ENCODE measurements at regions not wholly inside any gene's neighbourhood (a gene's known extent, or its start where the extent isn't known, plus 50 kb on each side); places are given as distances from the start of the nearest gene placed in this dataset.

DNA sequence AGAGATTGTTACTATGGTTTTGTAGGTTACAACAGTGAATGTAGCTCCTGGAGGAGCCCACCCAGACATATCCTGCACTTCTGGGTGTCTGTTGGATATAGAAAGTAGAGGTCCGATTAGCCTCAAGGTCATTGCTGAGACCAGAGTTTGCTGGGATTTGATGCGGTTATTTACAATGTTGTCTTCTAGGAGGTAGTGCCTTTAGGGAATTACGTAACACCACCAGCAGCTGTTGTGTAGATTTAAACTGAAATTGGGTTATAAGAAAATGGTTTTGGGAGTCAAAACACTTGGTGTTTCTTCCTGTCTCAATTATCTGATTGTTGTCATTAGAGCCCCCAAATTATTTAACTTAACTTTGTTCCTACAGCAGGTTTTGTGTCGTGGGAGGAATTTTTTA is 225.3 kb upstream of the PELI2 start:
- Histone ChIP-seq H3K36me3 (ENCODE audit: insufficient read depth, insufficient read length, low read length) (no peaks in the 10 kb centered on the region), H3K9ac (ENCODE audit: insufficient read length, low read depth) (no peak overlapping the region), H3K4me1 (ENCODE audit: insufficient read depth, insufficient read length) (no peaks in the 10 kb centered on the region), H3K9me3 (ENCODE audit: insufficient read depth, low read length) (no peaks in the 10 kb centered on the region), H3K27me3 (ENCODE audit: insufficient read depth, insufficient read length) (no peaks in the 10 kb centered on the region), H3K4me3 (ENCODE audit: insufficient read length, low read depth) (no peak overlapping the region)
- no peak for DNase-seq (ENCODE audit: low read depth, low spot score)
- TF ChIP-seq ZNF274 (IDR thresholded peaks at IDR 0.05; ENCODE audit: low read depth, low read length): no peak
- TF ChIP-seq SUZ12 (IDR thresholded peaks at IDR 0.05; ENCODE audit: extremely low read depth, insufficient read depth, insufficient read length): no peak

DNA sequence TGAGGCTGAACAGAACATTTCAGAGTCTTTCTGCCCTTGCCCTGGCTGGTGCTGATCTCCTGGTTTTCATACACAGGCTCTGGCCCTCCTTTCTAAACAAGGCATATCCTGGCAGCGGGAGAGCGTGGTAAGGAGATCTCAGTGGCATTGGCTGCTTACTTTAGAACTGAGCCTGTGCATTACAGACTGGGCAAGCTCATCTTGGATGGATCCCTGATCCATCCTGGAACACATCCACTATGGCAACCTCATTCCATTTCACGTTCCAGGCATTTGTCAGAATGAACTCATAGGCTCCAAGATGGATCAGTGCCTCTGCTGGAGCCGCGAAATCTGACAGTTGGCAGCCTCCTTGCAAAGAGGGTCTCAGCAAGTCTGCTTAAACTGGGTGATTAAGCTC is 224.5 kb upstream of the PELI2 start:
- Histone ChIP-seq H3K36me3 (ENCODE audit: insufficient read depth, insufficient read length, low read length) (no peaks in the 10 kb centered on the region), H3K4me1 (ENCODE audit: insufficient read depth, insufficient read length) (no peaks in the 10 kb centered on the region), H3K4me3 (ENCODE audit: insufficient read length, low read depth) (no peak overlapping the region), H3K9ac (ENCODE audit: insufficient read length, low read depth) (no peak overlapping the region), H3K27me3 (ENCODE audit: insufficient read depth, insufficient read length) (no peaks in the 10 kb centered on the region), H3K9me3 (ENCODE audit: insufficient read depth, low read length) (no peaks in the 10 kb centered on the region)
- DNase-seq (ENCODE audit: low read depth, low spot score): no peak
- TF ChIP-seq ZNF274 (IDR thresholded peaks at IDR 0.05; ENCODE audit: low read depth, low read length) (no peak), SUZ12 (IDR thresholded peaks at IDR 0.05; ENCODE audit: extremely low read depth, insufficient read depth, insufficient read length) (no peak), YY1 (IDR thresholded peaks at IDR 0.05; ENCODE audit: insufficient read depth, insufficient read length) (no peak)

DNA sequence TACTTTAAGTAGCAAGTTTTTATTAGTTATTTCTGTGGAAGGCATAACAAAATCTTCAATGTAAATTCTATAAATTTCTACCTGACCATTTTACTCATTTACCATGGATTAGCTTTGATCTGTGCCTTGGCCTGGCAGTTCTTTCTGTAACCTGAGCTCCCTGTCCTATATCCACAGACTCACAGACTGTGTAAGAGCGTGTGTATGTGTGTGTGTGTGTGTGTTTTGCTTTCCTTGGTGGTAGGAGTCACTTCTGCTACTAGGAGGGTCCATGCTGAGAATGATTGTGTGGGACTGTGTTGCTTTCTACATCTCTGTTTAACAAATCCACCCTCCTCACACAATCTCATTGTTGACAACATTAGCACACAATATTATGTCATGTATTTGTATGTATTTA is 221.2 kb upstream of the PELI2 start:
- Histone ChIP-seq H3K4me1 (ENCODE audit: insufficient read depth, insufficient read length) (no peaks in the 10 kb centered on the region), H3K9me3 (ENCODE audit: insufficient read depth, low read length) (no peaks in the 10 kb centered on the region), H3K27me3 (ENCODE audit: insufficient read depth, insufficient read length) (no peaks in the 10 kb centered on the region), H3K36me3 (ENCODE audit: insufficient read depth, insufficient read length, low read length) (no peaks in the 10 kb centered on the region), H3K4me3 (ENCODE audit: insufficient read length, low read depth) (no peak overlapping the region), H3K9ac (ENCODE audit: insufficient read length, low read depth) (no peak overlapping the region)
- no peak for DNase-seq (ENCODE audit: low read depth, low spot score)
- TF ChIP-seq ZNF274 (IDR thresholded peaks at IDR 0.05; ENCODE audit: low read depth, low read length): no peak
- no peak for TF ChIP-seq YY1 (IDR thresholded peaks at IDR 0.05; ENCODE audit: insufficient read depth, insufficient read length)
- no peak for TF ChIP-seq SUZ12 (IDR thresholded peaks at IDR 0.05; ENCODE audit: extremely low read depth, insufficient read depth, insufficient read length)

DNA sequence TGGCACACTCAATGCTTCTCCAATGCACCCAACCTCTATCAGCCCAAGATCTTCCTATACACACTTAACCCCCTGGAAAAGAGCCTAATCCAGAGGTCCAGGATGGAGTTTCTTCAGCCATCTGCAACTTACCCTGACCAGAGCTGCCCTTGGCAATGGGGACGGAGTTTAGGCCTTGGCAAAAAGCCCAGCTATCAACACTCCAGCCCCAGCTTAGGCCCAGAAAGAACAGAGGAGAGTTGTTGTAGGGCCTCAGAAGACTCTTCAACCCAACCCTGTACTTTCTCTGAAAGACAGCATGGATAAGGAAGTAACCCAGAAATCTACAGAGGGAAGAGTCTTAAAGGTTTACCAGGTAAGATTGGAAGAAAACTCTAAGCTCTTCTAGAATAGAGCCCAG is 219.3 kb upstream of the PELI2 start:
- no peak for TF ChIP-seq ZNF274 (IDR thresholded peaks at IDR 0.05; ENCODE audit: low read depth, low read length)
- TF ChIP-seq SUZ12 (IDR thresholded peaks at IDR 0.05; ENCODE audit: extremely low read depth, insufficient read depth, insufficient read length): no peak
- no peaks in the 10 kb centered on the region for H3K36me3 ChIP-seq (ENCODE audit: insufficient read depth, insufficient read length, low read length)
- no peak overlapping the region for H3K9ac ChIP-seq (ENCODE audit: insufficient read length, low read depth)
- H3K27me3 ChIP-seq (ENCODE audit: insufficient read depth, insufficient read length): no peaks in the 10 kb centered on the region
- no peaks in the 10 kb centered on the region for H3K4me1 ChIP-seq (ENCODE audit: insufficient read depth, insufficient read length)
- H3K4me3 ChIP-seq (ENCODE audit: insufficient read length, low read depth): no peak overlapping the region
- DNase-seq (ENCODE audit: low read depth, low spot score): no peak
- no peaks in the 10 kb centered on the region for H3K9me3 ChIP-seq (ENCODE audit: insufficient read depth, low read length)

DNA sequence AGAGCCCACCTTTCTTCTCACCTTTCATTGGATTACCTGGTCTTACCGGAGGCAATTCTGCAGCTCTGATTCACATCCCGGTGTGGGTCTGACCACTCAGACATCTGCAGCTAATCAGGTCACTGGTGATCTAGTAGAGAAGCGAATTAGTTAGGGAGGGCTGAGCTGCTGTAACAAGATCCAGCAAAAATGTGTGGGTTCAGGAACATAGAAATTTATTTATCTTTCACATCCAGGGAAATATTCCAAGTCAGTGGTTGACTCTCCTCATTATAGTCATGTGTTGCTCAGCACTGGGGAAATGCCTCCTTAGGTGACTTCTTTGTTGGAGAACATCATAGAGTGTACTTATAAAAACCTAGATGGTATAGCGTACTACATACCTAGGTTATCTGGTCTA is 218.7 kb upstream of the PELI2 start:
- Histone ChIP-seq H3K4me1 (ENCODE audit: insufficient read depth, insufficient read length) (no peaks in the 10 kb centered on the region), H3K27me3 (ENCODE audit: insufficient read depth, insufficient read length) (no peaks in the 10 kb centered on the region), H3K36me3 (ENCODE audit: insufficient read depth, insufficient read length, low read length) (no peaks in the 10 kb centered on the region), H3K9ac (ENCODE audit: insufficient read length, low read depth) (no peak overlapping the region), H3K4me3 (ENCODE audit: insufficient read length, low read depth) (no peak overlapping the region), H3K9me3 (ENCODE audit: insufficient read depth, low read length) (no peaks in the 10 kb centered on the region)
- TF ChIP-seq SUZ12 (IDR thresholded peaks at IDR 0.05; ENCODE audit: extremely low read depth, insufficient read depth, insufficient read length): no peak
- TF ChIP-seq ZNF274 (IDR thresholded peaks at IDR 0.05; ENCODE audit: low read depth, low read length): no peak
- DNase-seq (ENCODE audit: low read depth, low spot score): no peak

DNA sequence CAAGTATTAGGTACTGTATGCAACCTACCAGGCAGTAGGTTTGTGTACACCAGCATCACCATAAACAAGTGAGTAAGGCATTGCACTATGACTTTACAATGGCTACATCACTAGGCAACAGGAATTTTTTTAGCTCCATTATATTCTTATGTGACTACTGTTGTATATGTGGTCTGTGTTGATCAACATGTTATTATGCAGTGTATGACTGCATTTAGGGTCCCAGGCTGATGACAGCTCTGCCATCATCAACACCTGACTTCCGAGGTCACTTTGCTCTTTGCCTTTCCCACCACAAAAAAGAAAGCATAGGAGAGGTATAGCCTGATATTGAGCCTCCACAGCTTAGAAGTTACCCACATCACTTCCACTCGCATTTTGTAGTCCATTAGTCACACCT is 217.5 kb upstream of the PELI2 start:
- H3K9ac ChIP-seq (ENCODE audit: insufficient read length, low read depth): no peak overlapping the region

DNA sequence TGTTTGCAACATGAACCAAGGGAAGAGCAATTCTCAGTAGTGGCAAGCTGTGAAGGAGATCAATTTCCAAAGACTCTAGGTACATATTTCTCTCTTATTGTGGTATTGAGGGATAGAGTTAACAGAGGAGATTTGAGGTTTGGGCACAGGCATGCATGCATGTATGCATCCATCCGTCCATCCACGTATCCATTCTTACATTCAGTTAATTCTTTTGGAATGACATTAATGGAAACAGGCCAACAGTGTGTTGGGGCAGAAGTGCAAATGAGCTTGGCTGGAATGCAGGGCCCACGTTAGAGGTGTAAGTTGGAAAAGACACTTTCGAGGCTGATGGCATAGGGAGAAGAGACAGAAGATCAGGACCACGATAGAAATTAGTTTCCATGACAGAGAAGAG is 216.9 kb upstream of the PELI2 start:
- Histone ChIP-seq H3K27me3 (ENCODE audit: insufficient read depth, insufficient read length) (no peaks in the 10 kb centered on the region), H3K9me3 (ENCODE audit: insufficient read depth, low read length) (no peaks in the 10 kb centered on the region), H3K36me3 (ENCODE audit: insufficient read depth, insufficient read length, low read length) (no peaks in the 10 kb centered on the region), H3K4me3 (ENCODE audit: insufficient read length, low read depth) (no peak overlapping the region), H3K9ac (ENCODE audit: insufficient read length, low read depth) (no peak overlapping the region), H3K4me1 (ENCODE audit: insufficient read depth, insufficient read length) (no peaks in the 10 kb centered on the region)
- no peak for TF ChIP-seq SUZ12 (IDR thresholded peaks at IDR 0.05; ENCODE audit: extremely low read depth, insufficient read depth, insufficient read length)
- no peak for TF ChIP-seq ZNF274 (IDR thresholded peaks at IDR 0.05; ENCODE audit: low read depth, low read length)
- no peak for DNase-seq (ENCODE audit: low read depth, low spot score)

More for the DNA sequence above, 217.5 kb upstream of the PELI2 start:
- H3K27me3 ChIP-seq (ENCODE audit: insufficient read depth, insufficient read length): no peaks in the 10 kb centered on the region
- no peaks in the 10 kb centered on the region for H3K4me1 ChIP-seq (ENCODE audit: insufficient read depth, insufficient read length)
- no peaks in the 10 kb centered on the region for H3K36me3 ChIP-seq (ENCODE audit: insufficient read depth, insufficient read length, low read length)
- no peaks in the 10 kb centered on the region for H3K9me3 ChIP-seq (ENCODE audit: insufficient read depth, low read length)
- no peak for DNase-seq (ENCODE audit: low read depth, low spot score)
- TF ChIP-seq ZNF274 (IDR thresholded peaks at IDR 0.05; ENCODE audit: low read depth, low read length): no peak
- TF ChIP-seq YY1 (IDR thresholded peaks at IDR 0.05; ENCODE audit: insufficient read depth, insufficient read length): no peak
- TF ChIP-seq SUZ12 (IDR thresholded peaks at IDR 0.05; ENCODE audit: extremely low read depth, insufficient read depth, insufficient read length): no peak
- no peak overlapping the region for H3K4me3 ChIP-seq (ENCODE audit: insufficient read length, low read depth)

DNA sequence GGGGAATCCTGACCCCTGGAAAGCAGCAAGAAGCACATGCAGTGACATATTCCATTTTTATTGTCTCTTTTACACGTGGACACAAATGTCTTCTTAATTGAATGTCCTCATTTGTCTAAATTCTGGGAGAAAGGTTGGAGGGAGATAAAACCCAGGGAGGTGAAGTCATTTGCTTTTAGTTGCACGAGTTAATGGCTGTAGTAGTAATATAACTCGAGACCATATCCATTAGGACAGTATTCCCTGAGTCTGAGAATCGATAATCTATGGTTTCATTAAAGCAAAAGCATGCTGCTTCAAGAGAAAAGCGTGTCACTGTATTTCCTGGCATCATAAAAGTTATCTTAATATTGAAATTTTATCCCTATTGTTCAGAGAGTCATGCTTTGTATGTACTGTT is 216.0 kb upstream of the PELI2 start:
- H3K4me1 ChIP-seq (ENCODE audit: insufficient read depth, insufficient read length): no peaks in the 10 kb centered on the region
- TF ChIP-seq SUZ12 (IDR thresholded peaks at IDR 0.05; ENCODE audit: extremely low read depth, insufficient read depth, insufficient read length): no peak
- H3K27me3 ChIP-seq (ENCODE audit: insufficient read depth, insufficient read length): no peaks in the 10 kb centered on the region
- no peak overlapping the region for H3K9ac ChIP-seq (ENCODE audit: insufficient read length, low read depth)
- no peaks in the 10 kb centered on the region for H3K36me3 ChIP-seq (ENCODE audit: insufficient read depth, insufficient read length, low read length)
- no peaks in the 10 kb centered on the region for H3K9me3 ChIP-seq (ENCODE audit: insufficient read depth, low read length)
- DNase-seq (ENCODE audit: low read depth, low spot score): no peak
- H3K4me3 ChIP-seq (ENCODE audit: insufficient read length, low read depth): no peak overlapping the region
